ENCODE measurements at regions not wholly inside any gene's neighbourhood (a gene's known extent, or its start where the extent isn't known, plus 50 kb on each side); places are given as distances from the start of the nearest gene placed in this dataset.
"Not testable (repeated sequence)": the region's sequence is repeated elsewhere in the genome, so short reads cannot be mapped to it uniquely, and the experiment has no call there.

GRCh38 chr9:119907056-119907455 lies 537.8 kb upstream of the BRINP1 start:
- DNase-seq (ENCODE audit: low read depth), result no peak

GRCh38 chr9:119905724-119906123 lies 536.5 kb upstream of the BRINP1 start:
- DNase-seq (ENCODE audit: low read depth), result no peak

- no peak for DNase-seq (ENCODE audit: low read depth)
Measured at GRCh38 chr9:119903851-119904250, 534.6 kb upstream of the BRINP1 start.

- DNase-seq (ENCODE audit: low read depth), result no peak
Measured at GRCh38 chr9:119902611-119903010, 533.4 kb upstream of the BRINP1 start.

- no peak for DNase-seq (ENCODE audit: low read depth)
Measured at GRCh38 chr9:119898316-119898715, 529.1 kb upstream of the BRINP1 start.

GRCh38 chr9:119884438-119884837 lies 515.2 kb upstream of the BRINP1 start:
- no peak for DNase-seq (ENCODE audit: low read depth)

GRCh38 chr9:119881898-119882297 lies 512.7 kb upstream of the BRINP1 start:
- no peak for DNase-seq (ENCODE audit: low read depth)

GRCh38 chr9:119880361-119880760 lies 511.1 kb upstream of the BRINP1 start:
- DNase-seq (ENCODE audit: low read depth), result no peak

GRCh38 chr9:119877306-119877705 lies 508.1 kb upstream of the BRINP1 start:
- no peak for DNase-seq (ENCODE audit: low read depth)

- DNase-seq (ENCODE audit: low read depth), result no peak
Measured at GRCh38 chr9:119873877-119874276, 504.6 kb upstream of the BRINP1 start.

- DNase-seq (ENCODE audit: low read depth), result not testable (repeated sequence)
Measured at GRCh38 chr9:119870251-119870650, 501.0 kb upstream of the BRINP1 start.

GRCh38 chr9:119868694-119869093 lies 499.5 kb upstream of the BRINP1 start:
- DNase-seq (ENCODE audit: low read depth), result no peak

GRCh38 chr9:119861842-119862241 lies 492.6 kb upstream of the BRINP1 start:
- DNase-seq (ENCODE audit: low read depth), result no peak

- DNase-seq (ENCODE audit: low read depth), result no peak
Measured at GRCh38 chr9:119859128-119859527, 489.9 kb upstream of the BRINP1 start.

GRCh38 chr9:119853126-119853525 lies 483.9 kb upstream of the BRINP1 start:
- no peak for DNase-seq (ENCODE audit: low read depth)

- no peak for DNase-seq (ENCODE audit: low read depth)
Measured at GRCh38 chr9:119852390-119852789, 483.2 kb upstream of the BRINP1 start.

- DNase-seq (ENCODE audit: low read depth), result no peak
Measured at GRCh38 chr9:119844431-119844830, 475.2 kb upstream of the BRINP1 start.

GRCh38 chr9:119841016-119841415 lies 471.8 kb upstream of the BRINP1 start:
- no peak for DNase-seq (ENCODE audit: low read depth)

GRCh38 chr9:119839888-119840287 lies 470.7 kb upstream of the BRINP1 start:
- no peak for DNase-seq (ENCODE audit: low read depth)

GRCh38 chr9:119838210-119838609 lies 469.0 kb upstream of the BRINP1 start:
- no peak for DNase-seq (ENCODE audit: low read depth)

- DNase-seq (ENCODE audit: low read depth), result no peak
Measured at GRCh38 chr9:119836036-119836435, 466.8 kb upstream of the BRINP1 start.

- DNase-seq (ENCODE audit: low read depth), result no peak
Measured at GRCh38 chr9:119834064-119834620, 464.9 kb upstream of the BRINP1 start.

GRCh38 chr9:119831309-119831708 lies 462.1 kb upstream of the BRINP1 start:
- DNase-seq (ENCODE audit: low read depth), result no peak

GRCh38 chr9:119829748-119830147 lies 460.5 kb upstream of the BRINP1 start:
- no peak for DNase-seq (ENCODE audit: low read depth)

- no peak for DNase-seq (ENCODE audit: low read depth)
Measured at GRCh38 chr9:119829186-119829585, 460.0 kb upstream of the BRINP1 start.
